Upper lobe of left lung (tissue), 4 donors: ENCODE measurements at regions not wholly inside any gene's neighbourhood (a gene's known extent, or its start where the extent isn't known, plus 50 kb on each side); places are given as distances from the start of the nearest gene placed in this dataset.

Experiments used
- CTCF ChIP-seq, 6 experiments: fragments of 450-650 bp in 4 of 6; fragments of 200-600 bp in 2 of 6; sonication (generic) in 2 of 6; IDR thresholded peaks; one replicate each; pipeline ENCODE4 v1.5.1; 2016 to 2019; ENCODE audit warnings: antibody characterized with exemption in 6 of 6
- EP300 ChIP-seq, 4 donors: sonication (generic); formaldehyde crosslinking; IDR thresholded peaks; one replicate each; pipeline ENCODE4 v1.5.1; 2017; ENCODE audit warnings: antibody characterized with exemption in 4 of 4, control low read depth in 2 of 4
- POLR2A ChIP-seq, 4 donors: fragments of 450-650 bp; IDR thresholded peaks; one replicate each; pipeline ENCODE4 v1.5.1; 2016 to 2017; ENCODE audit warnings: antibody characterized with exemption in 4 of 4, mild to moderate bottlenecking in 2 of 4
- POLR2AphosphoS5 ChIP-seq, 2 donors: sonication (generic); formaldehyde crosslinking; IDR thresholded peaks; one replicate each; pipeline ENCODE4 v1.5.1; 2017; ENCODE audit warnings: antibody characterized with exemption in 2 of 2

GRCh38 chr12:13727707-13728195, 253.7 kb downstream of the GRIN2B start:
- no peak for TF ChIP-seq POLR2A (IDR thresholded peaks at IDR 0.05)
- TF ChIP-seq CTCF (IDR thresholded peaks at IDR 0.05), result no peak
- TF ChIP-seq POLR2AphosphoS5 (IDR thresholded peaks at IDR 0.05), result no peak
- TF ChIP-seq EP300 (IDR thresholded peaks at IDR 0.05), result no peak
